AG09319 (cell line): ENCODE measurements at regions not wholly inside any gene's neighbourhood (a gene's known extent, or its start where the extent isn't known, plus 50 kb on each side); places are given as distances from the start of the nearest gene placed in this dataset.

ENCODE experiments used
- DNase-seq: peaks from one replicate; pipeline ENCODE4 v3.0.0-alpha.2; 2010; ENCODE audit warnings: low read depth; ENCODE audit errors: extremely low read depth
- CTCF ChIP-seq: IDR thresholded peaks from 2 replicates; pipeline ENCODE4 v1.5.1; 2011; ENCODE audit warnings: low read depth, mild to moderate bottlenecking, inconsistent platforms, low read length, moderate library complexity

GRCh38 chr11:11074686-11075335, 217.0 kb upstream of the ZBED5 start:
- no peak for TF ChIP-seq CTCF
- DNase-seq: no peak

- DNase-seq: no peak
- no peak for TF ChIP-seq CTCF
These were observed 216.1 kb upstream of the ZBED5 start for GRCh38 chr11:11073996-11074395.

- no peak for DNase-seq
- no peak for TF ChIP-seq CTCF
These were observed 214.2 kb upstream of the ZBED5 start for GRCh38 chr11:11072067-11072466.

- DNase-seq: no peak
- no peak for TF ChIP-seq CTCF
These were observed 213.6 kb upstream of the ZBED5 start for GRCh38 chr11:11071486-11071885.

GRCh38 chr11:11070976-11071375, 213.1 kb upstream of the ZBED5 start:
- DNase-seq: no peak
- no peak for TF ChIP-seq CTCF

- peak; percentile 3 for DNase-seq
- no peak for TF ChIP-seq CTCF
These were observed 212.3 kb upstream of the ZBED5 start for GRCh38 chr11:11069841-11070835.

- no peak for DNase-seq
- TF ChIP-seq CTCF: no peak
These were observed 210.3 kb upstream of the ZBED5 start for GRCh38 chr11:11068113-11068512.
